ENCODE measurements at regions not wholly inside any gene's neighbourhood (a gene's known extent, or its start where the extent isn't known, plus 50 kb on each side); places are given as distances from the start of the nearest gene placed in this dataset.

DNA sequence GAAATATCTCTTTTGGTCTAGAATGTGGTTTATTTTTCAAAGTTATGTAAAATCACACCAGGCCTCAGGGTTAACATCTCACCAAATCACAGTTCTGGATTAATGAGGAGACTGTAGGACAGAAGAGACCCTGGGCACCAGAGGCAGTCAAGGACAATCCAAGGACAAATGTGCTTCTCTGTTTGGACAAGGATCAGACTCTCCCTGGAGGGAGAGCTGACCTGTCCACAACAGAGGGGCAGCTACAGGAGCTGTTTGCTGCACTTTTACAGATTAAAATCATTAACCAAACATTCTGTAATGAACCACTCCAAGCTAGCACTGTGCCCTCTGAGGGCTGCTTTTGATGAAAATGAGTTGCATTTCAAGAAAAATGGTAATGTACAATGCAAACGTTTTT is 690.6 kb upstream of the SLC8A1 start:
- TF ChIP-seq, protein P1, sequence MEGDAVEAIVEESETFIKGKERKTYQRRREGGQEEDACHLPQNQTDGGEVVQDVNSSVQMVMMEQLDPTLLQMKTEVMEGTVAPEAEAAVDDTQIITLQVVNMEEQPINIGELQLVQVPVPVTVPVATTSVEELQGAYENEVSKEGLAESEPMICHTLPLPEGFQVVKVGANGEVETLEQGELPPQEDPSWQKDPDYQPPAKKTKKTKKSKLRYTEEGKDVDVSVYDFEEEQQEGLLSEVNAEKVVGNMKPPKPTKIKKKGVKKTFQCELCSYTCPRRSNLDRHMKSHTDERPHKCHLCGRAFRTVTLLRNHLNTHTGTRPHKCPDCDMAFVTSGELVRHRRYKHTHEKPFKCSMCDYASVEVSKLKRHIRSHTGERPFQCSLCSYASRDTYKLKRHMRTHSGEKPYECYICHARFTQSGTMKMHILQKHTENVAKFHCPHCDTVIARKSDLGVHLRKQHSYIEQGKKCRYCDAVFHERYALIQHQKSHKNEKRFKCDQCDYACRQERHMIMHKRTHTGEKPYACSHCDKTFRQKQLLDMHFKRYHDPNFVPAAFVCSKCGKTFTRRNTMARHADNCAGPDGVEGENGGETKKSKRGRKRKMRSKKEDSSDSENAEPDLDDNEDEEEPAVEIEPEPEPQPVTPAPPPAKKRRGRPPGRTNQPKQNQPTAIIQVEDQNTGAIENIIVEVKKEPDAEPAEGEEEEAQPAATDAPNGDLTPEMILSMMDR (IDR thresholded peaks at IDR 0.05; ENCODE audit: low read depth, low read length, missing input control) = no peak
- TF ChIP-seq, protein P2, sequence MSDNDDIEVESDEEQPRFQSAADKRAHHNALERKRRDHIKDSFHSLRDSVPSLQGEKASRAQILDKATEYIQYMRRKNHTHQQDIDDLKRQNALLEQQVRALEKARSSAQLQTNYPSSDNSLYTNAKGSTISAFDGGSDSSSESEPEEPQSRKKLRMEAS (IDR thresholded peaks at IDR 0.05) = no peak
- TF ChIP-seq JUND (IDR thresholded peaks at IDR 0.05) (no peak), RXRA (IDR thresholded peaks at IDR 0.05) (no peak), TAF1 (conservative IDR thresholded peaks at IDR 0.05) (no peak), FOXA1 (IDR thresholded peaks at IDR 0.05) (no peak), EGR1 (IDR thresholded peaks at IDR 0.05; ENCODE audit: low read depth in 2 of 2) (no peak), SP1 (IDR thresholded peaks at IDR 0.05) (no peak), GABPA (IDR thresholded peaks at IDR 0.05 in 1 of 2, conservative IDR thresholded peaks at IDR 0.05 in 1 of 2) (no peak), RAD21 (IDR thresholded peaks at IDR 0.05) (no peak), NR2F2 (IDR thresholded peaks at IDR 0.05) (no peak), YY1 (IDR thresholded peaks at IDR 0.05) (no peak)
- TF ChIP-seq, protein P3, sequence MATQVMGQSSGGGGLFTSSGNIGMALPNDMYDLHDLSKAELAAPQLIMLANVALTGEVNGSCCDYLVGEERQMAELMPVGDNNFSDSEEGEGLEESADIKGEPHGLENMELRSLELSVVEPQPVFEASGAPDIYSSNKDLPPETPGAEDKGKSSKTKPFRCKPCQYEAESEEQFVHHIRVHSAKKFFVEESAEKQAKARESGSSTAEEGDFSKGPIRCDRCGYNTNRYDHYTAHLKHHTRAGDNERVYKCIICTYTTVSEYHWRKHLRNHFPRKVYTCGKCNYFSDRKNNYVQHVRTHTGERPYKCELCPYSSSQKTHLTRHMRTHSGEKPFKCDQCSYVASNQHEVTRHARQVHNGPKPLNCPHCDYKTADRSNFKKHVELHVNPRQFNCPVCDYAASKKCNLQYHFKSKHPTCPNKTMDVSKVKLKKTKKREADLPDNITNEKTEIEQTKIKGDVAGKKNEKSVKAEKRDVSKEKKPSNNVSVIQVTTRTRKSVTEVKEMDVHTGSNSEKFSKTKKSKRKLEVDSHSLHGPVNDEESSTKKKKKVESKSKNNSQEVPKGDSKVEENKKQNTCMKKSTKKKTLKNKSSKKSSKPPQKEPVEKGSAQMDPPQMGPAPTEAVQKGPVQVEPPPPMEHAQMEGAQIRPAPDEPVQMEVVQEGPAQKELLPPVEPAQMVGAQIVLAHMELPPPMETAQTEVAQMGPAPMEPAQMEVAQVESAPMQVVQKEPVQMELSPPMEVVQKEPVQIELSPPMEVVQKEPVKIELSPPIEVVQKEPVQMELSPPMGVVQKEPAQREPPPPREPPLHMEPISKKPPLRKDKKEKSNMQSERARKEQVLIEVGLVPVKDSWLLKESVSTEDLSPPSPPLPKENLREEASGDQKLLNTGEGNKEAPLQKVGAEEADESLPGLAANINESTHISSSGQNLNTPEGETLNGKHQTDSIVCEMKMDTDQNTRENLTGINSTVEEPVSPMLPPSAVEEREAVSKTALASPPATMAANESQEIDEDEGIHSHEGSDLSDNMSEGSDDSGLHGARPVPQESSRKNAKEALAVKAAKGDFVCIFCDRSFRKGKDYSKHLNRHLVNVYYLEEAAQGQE (IDR thresholded peaks at IDR 0.05) = no peak
- TF ChIP-seq, protein P4, sequence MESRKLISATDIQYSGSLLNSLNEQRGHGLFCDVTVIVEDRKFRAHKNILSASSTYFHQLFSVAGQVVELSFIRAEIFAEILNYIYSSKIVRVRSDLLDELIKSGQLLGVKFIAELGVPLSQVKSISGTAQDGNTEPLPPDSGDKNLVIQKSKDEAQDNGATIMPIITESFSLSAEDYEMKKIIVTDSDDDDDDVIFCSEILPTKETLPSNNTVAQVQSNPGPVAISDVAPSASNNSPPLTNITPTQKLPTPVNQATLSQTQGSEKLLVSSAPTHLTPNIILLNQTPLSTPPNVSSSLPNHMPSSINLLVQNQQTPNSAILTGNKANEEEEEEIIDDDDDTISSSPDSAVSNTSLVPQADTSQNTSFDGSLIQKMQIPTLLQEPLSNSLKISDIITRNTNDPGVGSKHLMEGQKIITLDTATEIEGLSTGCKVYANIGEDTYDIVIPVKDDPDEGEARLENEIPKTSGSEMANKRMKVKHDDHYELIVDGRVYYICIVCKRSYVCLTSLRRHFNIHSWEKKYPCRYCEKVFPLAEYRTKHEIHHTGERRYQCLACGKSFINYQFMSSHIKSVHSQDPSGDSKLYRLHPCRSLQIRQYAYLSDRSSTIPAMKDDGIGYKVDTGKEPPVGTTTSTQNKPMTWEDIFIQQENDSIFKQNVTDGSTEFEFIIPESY (IDR thresholded peaks at IDR 0.05) = no peak
